ENCODE measurements at regions not wholly inside any gene's neighbourhood (a gene's known extent, or its start where the extent isn't known, plus 50 kb on each side); places are given as distances from the start of the nearest gene placed in this dataset.
"Not testable (repeated sequence)": the region's sequence is repeated elsewhere in the genome, so short reads cannot be mapped to it uniquely, and the experiment has no call there.

GRCh38 chr17:70369391-70369790 lies 200.1 kb downstream of the KCNJ2 start:
- no peak for DNase-seq (ENCODE audit: low read depth)

DNA sequence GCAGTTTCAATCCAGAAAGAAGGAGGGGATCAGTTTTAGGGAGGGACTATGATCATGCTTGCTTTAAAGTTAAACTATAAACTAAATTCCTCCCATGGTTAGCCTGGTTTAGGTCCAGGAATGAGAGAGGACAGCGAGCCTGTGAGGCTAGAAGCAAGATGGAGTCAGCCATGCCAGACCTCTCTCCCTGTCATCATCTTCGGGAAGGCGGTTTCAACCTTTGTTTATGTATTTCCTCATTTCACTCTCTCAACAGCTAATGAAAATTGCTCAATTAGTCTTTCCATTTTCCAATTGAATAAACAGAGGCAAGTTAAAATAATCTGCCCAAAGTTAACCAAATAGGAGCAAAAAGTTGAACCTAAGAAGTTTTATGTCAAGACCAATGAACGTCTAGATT lies 201.5 kb downstream of the KCNJ2 start:
- no peak for DNase-seq (ENCODE audit: low read depth)

DNA sequence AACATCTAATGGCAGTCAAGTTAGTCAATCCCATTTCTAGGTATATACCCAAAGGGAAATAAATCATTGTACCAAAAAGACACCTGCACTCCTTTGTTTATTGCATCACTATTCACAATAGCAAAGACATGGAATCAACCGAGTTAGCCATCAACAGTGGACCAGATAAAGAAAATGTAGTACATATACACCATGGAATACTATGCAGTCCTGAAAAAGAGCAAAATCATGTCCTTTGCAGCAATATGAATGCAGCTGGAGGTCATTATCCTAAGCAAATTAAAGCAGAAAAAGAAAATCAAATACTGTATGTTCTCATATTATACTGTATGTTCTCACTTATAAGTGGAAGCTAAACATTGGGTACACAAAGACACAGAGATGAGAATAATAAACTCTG lies 204.0 kb downstream of the KCNJ2 start:
- DNase-seq (ENCODE audit: low read depth): no peak

DNA sequence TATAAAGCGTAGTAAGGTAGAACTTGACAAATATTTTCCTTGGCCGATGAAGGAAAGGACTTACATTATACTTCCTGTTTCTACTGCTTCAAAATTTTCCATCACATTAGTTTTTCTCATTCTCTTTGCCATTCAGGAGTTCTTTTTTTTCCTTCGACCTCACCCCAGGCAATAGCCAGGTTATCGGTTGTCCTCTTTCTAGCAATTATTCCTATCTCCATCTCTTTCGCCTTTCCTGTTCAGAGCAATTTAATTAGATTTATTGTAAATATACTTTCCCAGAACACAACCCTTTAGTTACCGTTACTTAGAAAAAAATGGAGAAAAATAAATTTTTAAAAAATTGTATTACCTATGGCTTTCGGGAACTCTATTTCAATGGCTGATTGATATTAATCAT lies 205.2 kb downstream of the KCNJ2 start:
- no peak for DNase-seq (ENCODE audit: low read depth)

- DNase-seq (ENCODE audit: low read depth): peak; percentile 43
These were observed 206.1 kb downstream of the KCNJ2 start for GRCh38 chr17:70375406-70375805.

GRCh38 chr17:70375813-70376770 lies 206.8 kb downstream of the KCNJ2 start:
- DNase-seq (ENCODE audit: low read depth): no peak

GRCh38 chr17:70377654-70378053 lies 208.3 kb downstream of the KCNJ2 start:
- no peak for DNase-seq (ENCODE audit: low read depth)

- no peak for DNase-seq (ENCODE audit: low read depth)
These were observed 208.7 kb downstream of the KCNJ2 start for GRCh38 chr17:70378076-70378475.

- DNase-seq (ENCODE audit: low read depth): no peak
These were observed 210.6 kb downstream of the KCNJ2 start for GRCh38 chr17:70379945-70380344.

DNA sequence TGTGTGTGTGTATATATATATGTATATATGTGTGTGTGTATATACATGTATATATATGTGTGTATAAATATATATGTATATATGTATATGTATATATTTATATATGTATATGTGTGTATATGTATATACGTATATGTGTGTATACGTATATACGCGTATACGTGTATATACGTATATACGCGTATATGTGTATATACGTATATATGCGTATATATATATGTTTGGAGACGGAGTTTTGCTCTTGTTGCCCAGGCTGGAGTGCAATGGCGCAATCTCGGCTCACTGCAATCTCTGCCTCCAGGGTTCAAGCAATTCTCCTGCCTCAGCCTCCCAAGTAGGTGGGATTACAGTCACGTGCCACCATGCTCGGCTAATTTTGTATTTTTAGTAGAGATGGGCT lies 212.6 kb downstream of the KCNJ2 start:
- DNase-seq (ENCODE audit: low read depth): not testable (repeated sequence)

DNA sequence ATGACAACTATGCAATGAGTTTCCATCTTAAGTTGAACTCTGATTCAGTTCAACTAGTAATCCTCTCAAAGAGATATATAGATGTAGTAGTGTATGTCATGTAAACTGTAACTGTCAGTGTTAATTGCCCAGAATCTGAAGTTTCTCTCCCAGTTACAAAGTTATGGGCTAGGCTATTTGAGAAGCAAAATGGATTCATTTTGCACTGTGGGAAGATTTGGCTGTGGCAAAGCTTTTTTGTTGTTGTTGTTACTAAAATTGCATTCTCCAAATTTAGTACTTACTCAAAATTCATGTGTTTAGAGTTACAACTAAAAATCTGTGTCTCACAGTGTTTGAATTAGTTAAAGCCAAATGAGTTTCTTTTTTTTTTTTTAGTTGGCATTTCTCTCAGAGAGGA lies 219.0 kb downstream of the KCNJ2 start:
- DNase-seq (ENCODE audit: low read depth): no peak

DNA sequence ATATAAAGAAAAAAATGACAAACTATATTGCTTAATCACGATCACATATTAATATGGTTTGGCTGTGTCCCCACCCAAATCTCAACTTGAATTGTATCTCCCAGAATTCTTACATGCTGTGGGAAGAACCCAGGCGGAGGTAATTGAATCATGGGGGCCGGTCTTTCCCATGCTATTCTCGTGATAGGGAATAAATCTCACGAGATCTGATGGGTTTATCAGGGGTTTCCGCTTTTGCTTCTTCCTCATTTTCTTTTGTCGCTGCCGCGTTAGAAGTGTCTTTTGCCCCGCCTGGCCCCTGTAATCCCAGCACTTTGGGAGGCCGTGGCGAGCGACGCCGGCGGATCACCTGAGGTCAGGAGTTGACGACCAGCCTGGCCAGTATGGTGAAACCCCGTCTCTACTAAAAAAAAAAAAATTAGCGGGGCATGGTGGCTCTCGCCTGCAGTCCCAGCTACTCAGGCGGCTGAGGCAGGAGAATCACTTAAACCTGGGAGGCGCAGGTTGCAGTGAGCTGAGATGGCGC lies 220.0 kb downstream of the KCNJ2 start:
- DNase-seq (ENCODE audit: low read depth): not testable (repeated sequence)

GRCh38 chr17:70390049-70390448 lies 220.7 kb downstream of the KCNJ2 start:
- no peak for DNase-seq (ENCODE audit: low read depth)

DNA sequence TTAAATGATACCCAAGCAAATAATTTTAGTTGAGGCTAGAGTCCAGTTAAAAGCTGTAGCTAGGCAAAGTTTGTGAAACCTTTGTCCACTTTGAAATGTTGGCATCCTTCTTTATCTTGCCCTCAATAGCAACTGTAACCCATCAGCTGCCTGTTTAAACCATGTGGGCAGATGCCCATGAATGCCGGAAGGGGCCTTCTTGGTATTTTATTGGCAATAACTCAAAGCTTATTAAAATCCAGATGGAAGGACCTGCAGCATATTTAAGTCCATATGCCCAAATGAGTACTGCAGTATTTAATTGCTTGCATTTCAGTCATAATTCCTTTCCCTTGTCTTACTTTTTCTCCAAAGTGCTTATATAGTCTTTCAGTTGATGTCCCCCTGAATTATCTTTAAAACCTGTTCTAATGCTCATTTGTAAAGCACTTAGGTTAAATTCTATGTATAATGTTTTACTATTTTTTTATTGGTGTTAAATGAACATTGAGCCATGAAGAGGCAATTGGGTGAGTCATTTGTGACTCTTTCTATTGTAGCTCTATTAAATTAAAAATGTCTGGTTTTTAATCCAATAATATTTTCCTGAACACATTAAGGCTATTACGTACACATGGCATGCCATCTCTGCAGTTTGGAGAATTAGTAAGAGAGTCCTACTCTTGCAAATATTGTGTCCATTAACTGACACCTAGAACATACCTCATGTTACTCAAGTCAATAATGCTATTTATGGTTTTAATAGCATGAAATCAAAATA lies 225.3 kb downstream of the KCNJ2 start:
- peak; percentile 71 for DNase-seq (ENCODE audit: low read depth)

- peak; percentile 93 for DNase-seq (ENCODE audit: low read depth)
These were observed 236.3 kb downstream of the KCNJ2 start for GRCh38 chr17:70405492-70406220.

DNA sequence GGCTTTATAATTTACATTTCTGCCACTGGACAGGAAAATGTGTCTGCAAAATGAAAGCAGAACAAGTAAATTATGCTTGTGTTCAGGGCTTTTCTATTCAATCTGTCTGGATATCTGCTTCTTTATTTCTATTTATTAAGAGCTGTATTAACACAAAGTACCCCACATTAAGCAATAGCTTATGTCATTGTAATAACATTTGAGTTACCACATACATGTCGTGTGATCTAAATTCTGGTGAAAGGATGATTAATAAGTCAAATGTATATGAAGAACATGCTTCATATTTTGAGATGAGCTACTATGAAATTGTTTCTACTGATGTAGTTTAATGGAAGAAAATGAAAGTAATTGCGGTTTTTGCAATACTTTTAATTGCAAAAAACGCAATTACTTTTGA lies 238.2 kb downstream of the KCNJ2 start:
- DNase-seq (ENCODE audit: low read depth): no peak

DNA sequence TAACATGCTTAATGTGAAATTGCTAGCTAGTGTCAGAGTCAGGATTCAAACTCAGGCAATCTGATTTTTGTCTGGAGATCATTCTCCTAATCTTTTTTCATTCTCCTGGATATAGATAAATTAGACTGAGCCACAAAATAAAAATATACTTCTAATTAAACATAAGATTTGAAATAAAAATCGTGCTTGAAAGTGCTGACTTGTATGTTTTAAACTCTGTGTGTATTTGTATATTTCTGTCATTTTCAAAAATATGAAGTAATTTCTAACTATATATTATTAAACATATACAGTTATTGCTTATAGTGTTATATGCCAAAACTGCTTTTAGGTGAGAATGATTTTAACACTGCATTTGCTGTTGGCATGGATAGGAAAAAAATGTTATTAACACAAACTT lies 239.4 kb downstream of the KCNJ2 start:
- no peak for DNase-seq (ENCODE audit: low read depth)

GRCh38 chr17:70414300-70414699 lies 245.0 kb downstream of the KCNJ2 start:
- DNase-seq (ENCODE audit: low read depth): no peak

DNA sequence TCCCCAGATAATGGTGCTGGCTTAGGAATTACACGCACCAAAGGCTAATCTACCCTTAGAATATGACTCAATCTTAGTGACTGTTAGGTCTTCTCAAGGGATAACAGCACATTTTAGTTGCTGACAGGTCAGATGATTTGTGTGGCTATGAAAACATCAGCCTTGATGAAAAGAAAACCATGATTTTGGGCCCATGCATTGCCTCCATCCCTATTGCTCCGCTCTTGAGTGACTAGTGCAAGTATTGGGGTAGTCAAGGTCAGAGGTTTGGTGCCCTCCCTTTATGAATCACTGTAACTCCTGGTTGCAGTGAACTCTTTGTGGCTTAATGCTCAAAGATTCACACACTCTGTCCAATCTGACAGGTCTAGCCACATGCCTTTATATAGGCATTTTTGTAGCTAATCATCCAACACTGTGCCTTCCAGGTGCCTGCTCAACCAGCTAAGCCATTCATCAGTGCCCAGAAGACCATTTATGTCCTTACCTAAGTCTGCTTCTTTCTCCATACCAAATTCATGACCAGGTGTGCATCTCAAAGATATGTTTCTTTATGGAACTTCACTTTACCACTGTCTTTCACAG lies 251.6 kb downstream of the KCNJ2 start:
- no peak for DNase-seq (ENCODE audit: low read depth)

DNA sequence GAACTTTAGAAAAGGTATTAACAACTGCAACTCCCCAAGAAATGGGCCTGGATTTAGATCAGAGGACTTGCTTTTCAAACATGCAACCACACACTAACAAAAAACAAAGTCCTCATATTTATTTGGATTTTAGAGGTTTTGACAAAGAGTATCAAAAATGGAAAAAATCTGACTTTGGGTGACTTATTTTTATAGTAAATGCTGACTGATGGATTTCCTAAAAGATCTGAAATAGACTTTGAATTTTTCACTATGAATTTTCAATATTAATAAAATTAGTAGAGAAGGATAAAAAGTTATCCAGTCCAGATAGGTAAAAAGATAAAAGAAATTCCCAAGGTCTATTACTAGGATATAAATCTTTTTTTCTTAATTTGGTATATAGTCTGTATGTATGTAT lies 253.5 kb downstream of the KCNJ2 start:
- DNase-seq (ENCODE audit: low read depth): no peak

GRCh38 chr17:70423562-70423961 lies 254.2 kb downstream of the KCNJ2 start:
- DNase-seq (ENCODE audit: low read depth): no peak
